HG03469 (cell line): ENCODE measurements at regions not wholly inside any gene's neighbourhood (a gene's known extent, or its start where the extent isn't known, plus 50 kb on each side); places are given as distances from the start of the nearest gene placed in this dataset.

Experiments used
- ATAC-seq: cut with Tn5 transposase; IDR thresholded peaks from one replicate; pipeline ENCODE4 v1.9.1; 2021; ENCODE audit warnings: mild to moderate bottlenecking, moderate library complexity, moderate number of reproducible peaks; ENCODE audit not compliant: unreplicated experiment

DNA sequence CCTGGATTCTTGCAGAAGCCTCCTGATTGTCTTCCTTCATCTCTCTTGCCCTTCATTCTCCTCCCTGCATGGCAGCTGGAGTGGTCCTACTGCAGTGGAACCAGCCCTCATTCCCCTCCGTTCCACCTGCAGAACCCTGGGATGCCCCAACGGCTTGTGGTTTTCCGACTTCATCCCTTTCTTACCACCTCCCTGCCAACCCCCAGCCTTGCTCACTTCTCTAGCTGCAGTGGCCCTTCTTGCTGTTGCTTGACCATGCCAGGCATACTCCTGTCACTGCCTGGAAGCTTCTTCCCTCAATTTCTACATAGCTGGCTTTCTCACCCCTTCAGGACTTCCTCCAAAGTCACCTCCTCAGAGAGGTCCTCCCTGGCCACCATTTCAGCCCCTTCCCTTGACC is 123.3 kb downstream of the BEGAIN start:
- no peak for ATAC-seq

DNA sequence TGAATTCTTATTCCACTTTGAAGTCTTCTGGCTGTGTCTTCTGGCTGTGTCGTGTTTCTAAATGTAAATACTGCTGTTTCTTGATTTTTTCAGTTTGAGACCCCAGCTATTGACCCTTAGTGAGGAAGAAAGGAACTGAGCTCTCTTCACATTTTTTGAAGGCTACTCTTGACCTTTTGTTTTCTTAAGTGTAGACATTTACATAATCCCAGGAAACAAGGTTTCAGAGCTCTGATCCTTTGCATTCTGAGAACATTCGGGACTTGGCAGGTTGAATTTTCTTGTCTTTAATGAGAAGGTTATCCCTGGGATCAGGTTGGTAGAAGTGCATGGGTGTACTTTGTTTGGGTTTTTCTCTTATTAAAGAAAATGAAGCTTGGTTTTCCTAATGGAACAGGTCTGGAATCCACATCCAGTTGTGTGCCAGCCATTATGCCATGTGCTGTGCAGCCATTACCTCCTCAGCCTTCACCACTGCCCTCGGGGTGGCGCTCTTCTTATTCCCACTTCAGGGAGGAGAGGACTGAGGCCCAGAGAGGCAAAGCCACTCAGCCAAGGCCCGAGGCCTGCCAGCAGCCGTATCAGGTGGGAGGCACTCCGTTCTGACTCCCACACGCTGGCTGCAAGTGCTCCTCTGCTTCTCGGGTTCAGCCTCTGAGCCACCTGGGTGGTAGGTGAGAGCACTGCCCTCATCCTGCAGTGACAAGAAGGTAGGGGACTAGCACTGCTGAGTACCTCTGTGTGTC is 120.9 kb downstream of the BEGAIN start:
- no peak for ATAC-seq

DNA sequence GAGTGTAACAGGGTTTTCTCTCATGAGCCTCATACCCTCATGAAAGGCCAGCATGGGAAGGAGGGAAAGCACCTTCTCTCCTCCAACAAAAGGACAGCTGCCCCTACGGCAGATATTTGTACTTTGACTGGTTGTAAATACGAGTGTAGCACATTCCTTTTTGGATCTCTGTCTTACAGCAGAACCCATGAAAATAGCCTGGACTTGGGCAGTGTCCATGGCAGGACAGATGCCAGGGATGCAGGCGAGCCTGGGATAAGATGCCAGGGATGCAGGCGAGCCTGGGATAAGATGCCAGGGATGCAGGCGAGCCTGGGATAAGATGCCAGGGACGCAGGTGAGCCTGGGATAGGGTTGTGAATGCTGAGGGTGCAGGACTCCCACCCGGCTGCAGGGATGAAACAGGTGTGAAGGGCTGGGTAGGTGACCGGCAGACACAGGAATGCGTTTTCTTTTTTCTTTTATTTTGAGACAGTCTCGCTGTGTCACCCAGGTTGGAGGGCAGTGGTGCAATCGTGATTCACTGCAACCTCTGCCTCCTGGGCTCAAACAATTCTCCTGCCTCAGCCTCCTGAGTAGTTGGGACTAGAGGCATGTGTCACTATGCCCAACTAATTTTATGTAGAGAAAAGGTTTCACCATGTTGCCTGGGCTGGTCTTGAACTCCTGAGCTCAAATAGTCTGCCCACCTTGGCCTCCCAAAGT is 120.0 kb downstream of the BEGAIN start:
- no peak for ATAC-seq

DNA sequence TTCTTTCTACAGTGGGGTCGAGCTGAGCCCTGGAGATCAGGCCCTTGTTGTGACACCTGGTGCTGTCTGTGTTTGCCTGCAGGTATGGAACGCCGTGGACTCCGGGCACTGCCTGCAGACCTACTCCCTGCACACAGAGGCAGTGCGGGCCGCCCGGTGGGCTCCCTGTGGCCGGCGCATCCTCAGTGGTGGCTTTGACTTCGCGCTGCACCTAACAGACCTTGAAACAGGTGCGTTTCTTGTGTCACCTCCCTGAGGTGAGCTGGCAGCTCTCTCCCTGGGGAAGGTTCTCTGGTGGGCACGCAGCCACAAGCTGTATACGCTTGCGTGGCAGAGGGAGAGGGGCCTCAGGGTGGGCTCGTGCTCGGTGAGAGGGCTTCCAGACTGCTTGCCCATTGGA is 119.3 kb downstream of the BEGAIN start:
- no peak for ATAC-seq

DNA sequence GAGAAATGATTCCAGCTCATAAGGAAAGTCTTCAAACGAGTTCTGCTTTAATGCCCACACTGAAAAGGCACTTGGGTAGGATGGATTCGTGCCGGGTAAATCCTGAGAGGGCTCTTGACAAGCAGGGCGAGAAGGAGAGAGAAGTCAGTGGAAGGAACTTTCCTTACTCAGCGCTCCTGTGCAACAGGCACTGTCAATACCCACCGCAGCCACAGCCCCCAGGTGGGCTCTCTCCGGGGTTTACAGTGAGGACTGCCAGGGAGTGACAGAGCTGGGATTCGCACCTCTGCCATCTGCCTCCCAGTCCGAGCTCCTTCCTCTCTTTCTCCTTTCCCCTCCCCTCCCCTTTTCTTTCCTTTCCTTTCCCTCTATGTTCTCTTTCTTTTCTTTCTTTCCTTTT is 118.7 kb downstream of the BEGAIN start:
- ATAC-seq, result no peak

DNA sequence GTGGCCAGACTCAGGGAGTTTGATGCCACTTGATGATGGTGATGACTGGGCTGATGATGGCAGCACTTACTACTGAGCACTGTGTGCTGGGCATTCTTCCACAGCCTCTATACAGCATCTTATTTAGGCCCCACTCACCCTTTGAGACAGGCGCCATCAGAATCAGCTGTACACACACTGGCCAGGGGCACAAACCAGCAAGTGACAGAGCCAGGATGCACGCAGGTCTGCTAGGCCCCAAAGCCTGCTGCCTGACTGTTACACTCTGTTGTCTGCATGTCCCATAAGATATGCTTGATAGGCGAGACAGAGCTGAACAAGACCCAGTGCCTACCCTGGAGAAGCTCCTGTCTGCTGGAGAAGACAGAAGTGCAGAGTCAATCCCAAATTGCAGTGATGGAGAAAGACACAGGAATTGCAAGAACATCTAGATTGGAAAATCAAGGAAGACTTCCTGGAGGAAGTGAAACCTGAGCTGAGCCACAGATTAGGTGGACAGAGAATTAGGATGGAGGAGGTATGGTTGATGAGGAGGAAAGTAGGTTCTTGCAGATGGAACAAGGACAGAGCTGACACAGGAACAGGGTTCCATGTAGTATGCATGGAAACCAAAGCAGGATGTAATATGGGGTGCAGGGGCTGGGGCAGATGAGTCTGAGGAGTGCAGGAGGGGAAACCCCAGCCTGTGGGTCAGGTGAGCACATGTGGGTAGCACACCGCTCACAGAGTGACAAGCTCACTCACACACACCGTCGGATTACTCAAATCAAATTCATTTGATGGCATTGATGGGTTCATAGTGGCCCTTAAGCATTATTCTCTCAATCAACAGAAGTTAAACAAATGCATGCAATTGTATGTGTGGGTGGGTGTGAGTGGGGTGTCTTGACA is 117.3 kb downstream of the BEGAIN start:
- no peak for ATAC-seq

DNA sequence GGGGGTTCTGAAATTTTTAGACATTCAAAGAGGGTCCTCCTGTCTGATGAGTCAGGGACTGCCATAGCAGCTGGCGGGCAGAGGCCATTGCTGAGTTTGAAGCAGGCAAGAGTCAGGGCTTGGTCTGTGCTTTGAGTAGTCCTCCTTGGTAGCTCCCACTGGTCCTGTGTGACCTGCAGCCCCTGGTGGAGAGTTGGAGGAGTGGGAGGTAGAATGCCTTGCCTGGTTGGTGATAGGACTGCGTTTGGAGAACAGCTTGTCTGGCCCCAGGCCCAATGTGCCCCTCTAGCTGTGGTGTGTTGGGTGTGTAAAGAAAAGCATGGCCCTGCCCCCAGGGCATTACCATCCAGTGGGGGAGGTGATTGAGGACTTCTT is 116.7 kb downstream of the BEGAIN start:
- ATAC-seq, result no peak

DNA sequence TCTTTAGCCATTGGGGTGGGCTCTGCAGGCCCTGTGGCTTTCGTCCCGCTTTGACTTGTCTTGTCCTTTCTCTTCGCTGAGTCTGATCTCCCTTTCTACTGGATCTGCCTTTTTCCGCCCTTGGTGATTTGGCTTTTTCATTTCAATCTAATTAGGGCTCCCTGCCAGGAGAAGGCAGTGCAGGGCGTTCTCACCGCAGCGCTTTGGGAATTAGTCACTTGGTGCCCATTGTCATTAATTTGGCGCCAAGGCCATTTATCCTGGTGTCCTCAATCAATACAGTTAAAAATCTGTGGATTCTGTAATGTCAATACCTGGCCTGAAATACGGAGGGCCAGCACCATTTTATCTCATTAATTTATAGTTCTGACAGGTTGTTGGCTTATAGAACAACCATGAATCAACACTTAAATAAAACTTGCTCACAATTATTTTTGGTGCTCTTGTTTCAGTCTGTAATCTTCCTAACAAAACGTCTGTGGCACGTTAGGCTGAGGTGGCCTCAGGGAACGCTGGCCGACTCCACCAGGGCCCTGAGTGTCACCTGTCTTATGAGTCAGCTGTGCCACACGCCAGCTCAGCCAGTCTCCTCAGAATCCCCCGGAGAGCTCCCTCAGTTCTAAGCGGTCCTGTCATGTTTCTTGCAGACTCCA is 115.7 kb downstream of the BEGAIN start:
- ATAC-seq, result no peak

DNA sequence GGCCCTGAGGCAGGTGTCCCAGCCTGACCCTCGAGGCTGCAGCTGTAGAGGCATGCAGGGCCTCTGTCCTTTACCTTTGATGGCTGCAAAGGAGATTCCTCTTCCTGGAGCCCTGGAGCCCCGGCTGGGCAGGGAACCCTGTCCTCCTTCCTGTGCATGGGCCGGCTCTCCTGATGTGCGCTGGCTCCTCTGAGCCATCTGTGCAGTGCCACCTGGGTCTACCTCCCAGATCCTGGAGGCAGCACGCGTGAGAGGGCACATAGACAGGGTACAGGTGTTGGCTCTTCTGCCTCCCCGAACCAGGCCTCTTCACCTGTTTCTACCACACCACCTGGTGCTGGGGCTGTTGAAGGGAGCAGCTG is 115.1 kb downstream of the BEGAIN start:
- no peak for ATAC-seq

DNA sequence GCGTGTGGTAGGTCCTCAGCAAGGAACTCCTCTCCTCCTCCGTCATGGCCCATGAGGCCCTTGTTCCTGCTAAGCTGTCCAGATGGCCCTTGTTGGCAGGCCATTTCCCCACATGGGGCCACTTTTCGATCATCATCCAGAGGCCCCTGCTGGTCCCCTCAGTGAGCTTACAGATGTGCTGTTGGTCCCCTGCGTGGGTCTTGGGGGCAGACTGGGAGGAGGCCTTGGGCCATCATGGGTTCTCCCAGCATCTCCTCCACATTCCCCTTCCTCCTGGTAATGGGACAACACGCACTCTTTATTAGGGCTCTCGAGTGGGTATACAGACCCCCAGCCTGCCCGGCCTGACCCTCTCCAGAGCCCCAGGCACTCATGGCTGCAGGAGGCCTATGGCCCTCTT is 114.7 kb downstream of the BEGAIN start:
- no peak for ATAC-seq

DNA sequence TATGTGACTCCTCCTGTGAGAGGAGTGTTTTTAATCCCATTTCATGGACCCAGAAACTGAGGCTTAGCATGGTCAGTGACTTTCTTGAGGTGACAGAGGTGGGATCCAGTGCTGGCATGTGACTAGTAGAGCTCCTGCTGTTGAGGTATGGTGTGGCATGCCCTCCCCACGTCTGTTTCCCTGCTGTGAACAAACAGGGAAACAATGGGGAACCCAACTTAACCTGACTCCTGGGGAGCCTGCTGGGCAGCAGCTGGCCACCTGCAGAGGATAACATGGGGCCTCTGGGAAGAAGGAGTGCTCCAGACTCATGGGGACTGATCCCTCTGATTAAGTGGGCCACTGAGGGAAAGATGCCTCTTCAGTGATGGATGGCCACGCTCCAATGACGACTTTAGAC is 114.0 kb downstream of the BEGAIN start:
- ATAC-seq, result no peak

DNA sequence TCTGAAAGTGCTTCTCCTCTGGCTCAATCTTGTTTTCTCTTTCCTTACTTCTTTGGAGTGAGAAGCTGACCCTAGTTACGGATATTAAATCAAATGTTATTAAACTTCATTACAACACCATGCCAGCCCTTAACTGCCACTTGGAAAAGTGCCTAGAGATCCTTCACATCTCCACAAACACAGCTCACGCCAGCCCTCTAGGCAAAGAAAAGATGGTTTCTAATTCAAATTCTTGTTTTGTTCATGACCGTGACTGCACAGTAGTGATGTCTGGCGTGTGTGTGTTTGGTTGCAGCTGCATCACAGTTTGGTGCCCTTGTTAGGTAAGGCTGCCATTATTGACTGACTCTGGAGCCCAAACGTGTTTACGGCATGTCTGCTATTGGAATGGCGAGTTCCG is 113.0 kb downstream of the BEGAIN start:
- ATAC-seq, result no peak

DNA sequence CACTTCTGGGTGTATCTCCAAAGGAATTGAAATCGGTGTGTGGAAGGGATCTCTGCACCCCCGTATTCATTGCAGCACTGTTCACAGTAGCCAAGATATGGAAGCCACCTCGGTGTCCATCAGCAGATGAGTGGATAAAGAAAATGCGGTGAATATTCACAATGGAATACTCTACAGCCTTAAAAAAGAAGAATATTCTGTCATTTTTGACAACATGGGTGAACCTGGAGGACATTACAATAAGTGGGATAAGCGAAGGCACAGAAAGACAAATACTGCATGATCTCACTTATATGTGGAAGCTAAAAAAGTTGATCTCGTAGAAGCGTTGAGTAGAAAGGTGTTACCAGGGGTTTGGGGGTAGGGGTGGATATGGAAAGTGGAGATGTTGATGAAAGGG is 111.9 kb downstream of the BEGAIN start:
- ATAC-seq, result no peak

DNA sequence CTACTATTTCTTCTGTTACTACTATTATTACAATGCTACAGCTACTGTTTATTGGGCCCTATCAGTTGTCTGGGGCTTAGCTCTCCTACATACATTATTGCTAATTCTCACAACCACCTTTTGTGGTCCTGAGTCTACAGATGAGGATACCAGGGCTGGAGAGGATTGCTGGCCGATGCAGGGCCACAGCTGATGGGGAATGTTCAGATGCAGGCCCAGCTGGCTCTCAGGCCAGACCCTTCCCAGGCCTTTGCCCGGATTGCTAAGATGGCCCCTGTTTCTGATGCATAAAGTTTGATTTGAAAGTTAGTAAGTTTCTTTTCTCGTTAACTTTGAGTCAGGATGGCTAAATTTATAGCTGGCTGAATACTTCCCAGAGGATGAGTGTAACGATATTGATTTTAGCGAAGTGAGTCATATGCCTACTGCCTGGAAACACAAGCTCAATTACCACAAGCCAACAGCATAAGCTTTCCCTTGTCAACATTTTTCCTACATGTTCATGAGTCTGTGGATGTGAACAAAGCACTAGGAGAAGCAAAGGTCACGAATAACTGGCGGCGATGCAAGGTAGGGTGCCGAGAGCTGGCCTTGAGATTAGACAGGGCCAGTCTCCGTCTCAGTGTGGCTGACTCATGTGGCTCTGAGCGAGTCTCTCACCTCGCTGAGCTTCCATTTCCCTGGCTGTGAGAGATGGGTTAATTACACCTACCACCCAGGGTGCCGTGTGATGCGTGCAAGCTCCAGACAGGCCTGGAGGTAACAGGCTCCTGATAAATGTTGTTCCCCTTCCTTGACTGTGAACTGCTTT is 111.0 kb downstream of the BEGAIN start:
- no peak for ATAC-seq

DNA sequence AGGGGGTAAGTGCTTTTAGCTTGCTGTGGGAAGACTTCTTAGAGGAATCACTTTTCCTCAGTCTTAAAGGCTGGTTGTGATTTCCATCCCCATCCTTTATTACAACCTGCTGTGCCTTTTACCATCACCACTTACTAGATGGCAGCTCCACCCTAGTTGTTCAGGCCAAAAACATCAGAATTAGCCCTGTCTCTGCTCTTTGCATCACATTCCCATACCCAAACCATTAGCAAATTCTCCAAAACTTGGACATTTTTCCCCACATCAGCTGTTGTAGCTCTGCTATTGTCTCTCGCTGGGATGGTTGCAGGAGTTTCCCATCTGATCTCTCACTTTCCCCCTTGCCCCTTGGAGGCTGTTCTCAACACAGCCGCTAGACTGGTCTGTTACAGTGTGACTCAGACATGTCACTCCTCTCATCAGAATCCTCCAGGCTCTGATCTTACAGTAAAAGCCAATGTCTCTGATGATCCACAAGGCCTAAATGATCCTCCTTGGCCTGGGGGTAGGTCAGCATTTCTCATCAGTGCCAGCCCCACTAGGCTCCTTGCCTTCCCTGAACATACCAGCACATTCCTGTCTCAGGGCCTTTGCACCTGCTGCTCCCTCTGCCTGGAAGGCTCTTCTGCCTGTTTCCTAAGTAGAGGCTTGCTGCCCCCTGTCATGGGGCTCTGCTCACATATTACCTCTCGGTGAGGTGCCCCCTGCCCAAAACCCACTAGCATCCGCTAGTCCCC is 102.5 kb downstream of the BEGAIN start:
- no peak for ATAC-seq

DNA sequence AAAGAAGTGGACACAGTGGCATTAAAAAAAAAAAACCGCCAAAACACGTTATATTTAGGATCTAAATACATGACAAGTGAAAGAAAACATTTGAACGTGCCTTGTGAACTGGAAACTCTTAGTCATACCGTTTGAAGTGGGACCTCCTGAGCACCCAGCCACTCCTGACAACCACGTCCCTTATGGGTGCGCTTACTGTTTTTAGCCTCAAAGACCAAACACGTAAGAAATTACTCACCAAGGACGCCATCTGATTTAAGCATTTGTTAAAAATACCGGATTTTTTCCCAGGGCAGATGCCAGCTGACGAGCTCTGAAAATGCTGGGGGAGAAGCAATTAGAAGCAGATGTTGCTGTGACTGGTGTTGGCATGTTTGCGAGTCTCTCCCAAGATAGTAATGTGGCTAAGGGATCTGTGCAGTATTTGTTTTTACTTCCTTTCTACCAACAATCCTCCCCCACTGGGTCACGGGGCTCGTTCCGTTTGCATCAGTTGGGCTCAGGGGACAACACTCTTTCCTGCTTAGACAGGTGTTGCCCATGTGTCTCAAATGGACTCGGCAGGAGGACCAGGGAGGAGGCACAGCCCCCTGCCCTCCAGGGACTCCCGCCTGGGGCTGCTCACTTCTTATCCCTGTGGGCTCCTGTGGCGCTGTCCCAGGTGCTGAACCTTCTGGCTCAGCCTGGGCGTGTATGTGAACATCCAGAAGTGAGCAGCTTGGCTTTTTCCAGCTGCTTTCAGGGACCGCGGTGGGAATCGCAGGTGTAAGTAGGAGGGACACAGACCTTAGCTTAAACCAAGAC is 101.0 kb downstream of the BEGAIN start:
- ATAC-seq, result peak; percentile 65
